SJSA1 (cell line): ENCODE measurements at regions not wholly inside any gene's neighbourhood (a gene's known extent, or its start where the extent isn't known, plus 50 kb on each side); places are given as distances from the start of the nearest gene placed in this dataset.

Experiments used
- DNase-seq, 2 experiments: peaks; one replicate each; pipeline ENCODE4 v3.0.0-alpha.2; 2015 to 2020; ENCODE audit warnings: low spot score in 2 of 2, low read depth in 1 of 2
- H3K27ac ChIP-seq: fragments of 250-450 bp; sonication (Bioruptor Pico); 2 replicates; pipeline ENCODE4 v1.5.1; 2020; ENCODE audit warnings: mild to moderate bottlenecking, moderate library complexity
- H3K27me3 ChIP-seq: fragments of 250-450 bp; sonication (Bioruptor Pico); replicated peaks from 2 replicates; pipeline ENCODE4 v1.5.1; 2020; ENCODE audit warnings: mild to moderate bottlenecking, moderate library complexity
- H3K36me3 ChIP-seq: fragments of 250-450 bp; sonication (Bioruptor Pico); 2 replicates; pipeline ENCODE4 v1.5.1; 2020; ENCODE audit warnings: mild to moderate bottlenecking
- H3K4me1 ChIP-seq: fragments of 250-450 bp; sonication (Bioruptor Pico); replicated peaks from 2 replicates; pipeline ENCODE4 v1.6.1; 2021; ENCODE audit warnings: mild to moderate bottlenecking
- H3K4me3 ChIP-seq: fragments of 250-450 bp; sonication (Bioruptor Pico); 2 replicates; pipeline ENCODE4 v1.5.1; 2020; ENCODE audit warnings: mild to moderate bottlenecking
- H3K9me3 ChIP-seq: fragments of 250-450 bp; sonication (Bioruptor Pico); replicated peaks from 2 replicates; pipeline ENCODE4 v1.5.1; 2020; ENCODE audit warnings: mild to moderate bottlenecking

GRCh38 chr7:36090976-36091873 is 61.8 kb upstream of the EEPD1 start:
- peak in 1 of 2 experiments; percentile 12 for DNase-seq
- Histone ChIP-seq H3K36me3 (no peaks in the 10 kb centered on the region), H3K27ac (no peak overlapping the region), H3K9me3 (peaks cover 2% of the 10 kb centered on the region; the same call in 1 of the 2 replicates), H3K4me3 (no peak overlapping the region), H3K27me3 (no peaks in the 10 kb centered on the region), H3K4me1 (peaks cover 4% of the 10 kb centered on the region; the same call in 1 of the 2 replicates)

GRCh38 chr7:36091874-36092176 is 61.2 kb upstream of the EEPD1 start:
- Histone ChIP-seq H3K36me3 (no peaks in the 10 kb centered on the region), H3K27ac (no peak overlapping the region), H3K27me3 (no peaks in the 10 kb centered on the region), H3K9me3 (peaks cover 2% of the 10 kb centered on the region; the same call in 1 of the 2 replicates), H3K4me1 (peaks cover 4% of the 10 kb centered on the region; the same call in 1 of the 2 replicates), H3K4me3 (no peak overlapping the region)
- no peak for DNase-seq

GRCh38 chr7:36092221-36092771 is 60.8 kb upstream of the EEPD1 start:
- no peaks in the 10 kb centered on the region for H3K27me3 ChIP-seq
- DNase-seq = no peak
- peaks cover 4% of the 10 kb centered on the region; the same call in 1 of the 2 replicates for H3K4me1 ChIP-seq
- peaks cover 2% of the 10 kb centered on the region; the same call in 1 of the 2 replicates for H3K9me3 ChIP-seq
- H3K4me3 ChIP-seq = no peak overlapping the region
- no peak overlapping the region for H3K27ac ChIP-seq
- no peaks in the 10 kb centered on the region for H3K36me3 ChIP-seq

GRCh38 chr7:36096460-36097095 is 56.5 kb upstream of the EEPD1 start:
- DNase-seq = no peak
- no peak overlapping the region for H3K4me3 ChIP-seq
- no peaks in the 10 kb centered on the region for H3K27me3 ChIP-seq

GRCh38 chr7:36098096-36098495 is 55.0 kb upstream of the EEPD1 start:
- Histone ChIP-seq H3K4me3 (no peak overlapping the region), H3K4me1 (peaks cover 11% of the 10 kb centered on the region), H3K36me3 (no peaks in the 10 kb centered on the region), H3K9me3 (no peaks in the 10 kb centered on the region), H3K27me3 (no peaks in the 10 kb centered on the region), H3K27ac (no peak overlapping the region)
- DNase-seq = no peak

More at GRCh38 chr7:36096460-36097095, 56.5 kb upstream of the EEPD1 start:
- Histone ChIP-seq H3K4me1 (peaks cover 11% of the 10 kb centered on the region), H3K27ac (no peak overlapping the region), H3K36me3 (no peaks in the 10 kb centered on the region), H3K9me3 (no peaks in the 10 kb centered on the region)

GRCh38 chr7:36100226-36100625 is 52.8 kb upstream of the EEPD1 start:
- Histone ChIP-seq H3K9me3 (no peaks in the 10 kb centered on the region), H3K27ac (no peak overlapping the region), H3K27me3 (no peaks in the 10 kb centered on the region), H3K4me3 (no peak overlapping the region), H3K36me3 (no peaks in the 10 kb centered on the region), H3K4me1 (peaks cover 11% of the 10 kb centered on the region)
- DNase-seq = peak in 1 of 2 experiments; percentile 52

- Histone ChIP-seq H3K27ac (no peak overlapping the region), H3K36me3 (no peaks in the 10 kb centered on the region), H3K27me3 (no peaks in the 10 kb centered on the region), H3K9me3 (no peaks in the 10 kb centered on the region), H3K4me1 (peaks cover 11% of the 10 kb centered on the region), H3K4me3 (no peak overlapping the region)
- DNase-seq = no peak
Observed at GRCh38 chr7:36100634-36101033, 52.4 kb upstream of the EEPD1 start.
